Suprapubic skin (tissue), 4 donors: ENCODE measurements at regions not wholly inside any gene's neighbourhood (a gene's known extent, or its start where the extent isn't known, plus 50 kb on each side); places are given as distances from the start of the nearest gene placed in this dataset.

ENCODE experiments used
- DNase-seq, 2 donors: peaks; one replicate each; pipeline ENCODE4 v3.0.0-alpha.2; 2019; ENCODE audit warnings: low spot score in 2 of 2
- H3K27ac ChIP-seq: fragments of 200-600 bp; sonication (generic); one replicate; pipeline ENCODE4 v1.5.1; 2019
- H3K27me3 ChIP-seq: fragments of 200-600 bp; sonication (generic); one replicate; pipeline ENCODE4 v1.5.1; 2019
- H3K36me3 ChIP-seq: fragments of 200-600 bp; sonication (generic); one replicate; pipeline ENCODE4 v1.5.1; 2019
- H3K4me1 ChIP-seq: fragments of 200-600 bp; sonication (generic); one replicate; pipeline ENCODE4 v1.5.1; 2019
- H3K4me3 ChIP-seq: fragments of 200-600 bp; sonication (generic); one replicate; pipeline ENCODE4 v1.5.1; 2019; ENCODE audit warnings: mild to moderate bottlenecking
- H3K9me3 ChIP-seq: fragments of 200-600 bp; sonication (generic); one replicate; pipeline ENCODE4 v1.5.1; 2019
- EP300 ChIP-seq: sonication (generic); formaldehyde crosslinking; IDR thresholded peaks from one replicate; pipeline ENCODE4 v1.6.1; 2017; ENCODE audit warnings: antibody characterized with exemption
- POLR2A ChIP-seq, 2 donors: fragments of 450-650 bp; IDR thresholded peaks; one replicate each; pipeline ENCODE4 v1.6.1; 2017; ENCODE audit warnings: antibody characterized with exemption in 2 of 2, mild to moderate bottlenecking in 2 of 2, moderate library complexity in 2 of 2
- POLR2AphosphoS5 ChIP-seq, 3 donors: sonication (generic); formaldehyde crosslinking; IDR thresholded peaks; one replicate each; pipeline ENCODE4 v1.6.1; 2017; ENCODE audit warnings: antibody characterized with exemption in 3 of 3
- WGBS: methylation state at CpG from one replicate; pipeline ENCODE4 v1.1.5; 2018; 5-methylcytosine and 5-hydroxymethylcytosine counted together
- TF ChIP-seq, protein P1 (sequence below), 2 donors: fragments of 200-600 bp in 1 of 2; fragments of 450-650 bp in 1 of 2; sonication (generic) in 1 of 2; IDR thresholded peaks; one replicate each; pipeline ENCODE4 v1.5.1; 2016 to 2019; ENCODE audit warnings: antibody characterized with exemption in 2 of 2, mild to moderate bottlenecking in 1 of 2, moderate library complexity in 1 of 2

DNA sequence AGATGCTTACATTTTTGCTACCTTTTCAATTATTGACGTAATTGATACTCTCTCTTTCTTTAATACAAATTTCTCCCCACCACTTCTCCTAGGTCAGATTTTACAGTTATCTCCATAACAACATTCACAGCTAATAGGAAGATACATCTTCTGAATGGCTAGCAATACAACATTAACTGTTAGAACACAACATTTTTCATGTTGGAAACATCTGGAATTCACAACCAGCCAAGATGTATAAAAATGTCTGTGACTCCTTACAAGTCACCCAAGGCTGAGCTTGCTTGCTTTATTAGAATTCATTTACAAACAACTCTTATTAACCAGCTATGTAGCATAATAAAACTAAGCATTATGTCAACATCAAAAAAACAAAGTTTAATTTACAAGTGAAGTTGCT is 81.0 kb upstream of the ROBO2 start:
- no peak overlapping the region for H3K27ac ChIP-seq
- no peak overlapping the region for H3K4me3 ChIP-seq
- no peaks in the 10 kb centered on the region for H3K27me3 ChIP-seq
- 78% methylated on average over 1 of the region's 1 CpG for WGBS
- no peaks in the 10 kb centered on the region for H3K4me1 ChIP-seq
- TF ChIP-seq POLR2AphosphoS5 (IDR thresholded peaks at IDR 0.05) (no peak), EP300 (no peak), POLR2A (IDR thresholded peaks at IDR 0.05) (no peak)
- TF ChIP-seq, protein P1, sequence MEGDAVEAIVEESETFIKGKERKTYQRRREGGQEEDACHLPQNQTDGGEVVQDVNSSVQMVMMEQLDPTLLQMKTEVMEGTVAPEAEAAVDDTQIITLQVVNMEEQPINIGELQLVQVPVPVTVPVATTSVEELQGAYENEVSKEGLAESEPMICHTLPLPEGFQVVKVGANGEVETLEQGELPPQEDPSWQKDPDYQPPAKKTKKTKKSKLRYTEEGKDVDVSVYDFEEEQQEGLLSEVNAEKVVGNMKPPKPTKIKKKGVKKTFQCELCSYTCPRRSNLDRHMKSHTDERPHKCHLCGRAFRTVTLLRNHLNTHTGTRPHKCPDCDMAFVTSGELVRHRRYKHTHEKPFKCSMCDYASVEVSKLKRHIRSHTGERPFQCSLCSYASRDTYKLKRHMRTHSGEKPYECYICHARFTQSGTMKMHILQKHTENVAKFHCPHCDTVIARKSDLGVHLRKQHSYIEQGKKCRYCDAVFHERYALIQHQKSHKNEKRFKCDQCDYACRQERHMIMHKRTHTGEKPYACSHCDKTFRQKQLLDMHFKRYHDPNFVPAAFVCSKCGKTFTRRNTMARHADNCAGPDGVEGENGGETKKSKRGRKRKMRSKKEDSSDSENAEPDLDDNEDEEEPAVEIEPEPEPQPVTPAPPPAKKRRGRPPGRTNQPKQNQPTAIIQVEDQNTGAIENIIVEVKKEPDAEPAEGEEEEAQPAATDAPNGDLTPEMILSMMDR (IDR thresholded peaks at IDR 0.05), result no peak
- H3K36me3 ChIP-seq, result no peaks in the 10 kb centered on the region
- DNase-seq, result no peak
- H3K9me3 ChIP-seq, result no peaks in the 10 kb centered on the region

DNA sequence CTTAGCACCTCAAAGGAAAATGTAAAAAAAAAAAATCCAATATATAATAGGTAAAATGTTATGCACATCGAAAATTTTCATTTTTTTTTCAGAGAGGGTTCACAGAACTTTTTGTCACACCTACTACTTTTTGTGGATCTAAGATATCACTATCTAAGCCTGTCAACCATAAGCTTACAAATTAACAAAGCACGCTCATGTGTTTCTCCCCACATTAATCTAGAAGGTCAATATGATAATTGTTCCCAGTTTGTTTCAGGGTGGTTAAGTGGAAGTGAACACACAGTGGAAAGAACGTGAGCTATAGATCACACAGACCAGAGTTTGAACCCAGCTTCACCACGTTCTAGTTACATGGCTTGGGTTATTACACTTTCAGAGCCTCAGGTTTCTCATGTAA is 78.6 kb upstream of the ROBO2 start:
- no peaks in the 10 kb centered on the region for H3K4me1 ChIP-seq
- WGBS, result 83% methylated on average over 4 of the region's 4 CpGs
- no peak for DNase-seq
- H3K4me3 ChIP-seq, result no peak overlapping the region
- no peaks in the 10 kb centered on the region for H3K9me3 ChIP-seq
- no peak overlapping the region for H3K27ac ChIP-seq
- TF ChIP-seq POLR2A (IDR thresholded peaks at IDR 0.05) (no peak), EP300 (no peak), POLR2AphosphoS5 (IDR thresholded peaks at IDR 0.05) (no peak)
- TF ChIP-seq, protein P1 (IDR thresholded peaks at IDR 0.05), result no peak
- no peaks in the 10 kb centered on the region for H3K36me3 ChIP-seq
- no peaks in the 10 kb centered on the region for H3K27me3 ChIP-seq

DNA sequence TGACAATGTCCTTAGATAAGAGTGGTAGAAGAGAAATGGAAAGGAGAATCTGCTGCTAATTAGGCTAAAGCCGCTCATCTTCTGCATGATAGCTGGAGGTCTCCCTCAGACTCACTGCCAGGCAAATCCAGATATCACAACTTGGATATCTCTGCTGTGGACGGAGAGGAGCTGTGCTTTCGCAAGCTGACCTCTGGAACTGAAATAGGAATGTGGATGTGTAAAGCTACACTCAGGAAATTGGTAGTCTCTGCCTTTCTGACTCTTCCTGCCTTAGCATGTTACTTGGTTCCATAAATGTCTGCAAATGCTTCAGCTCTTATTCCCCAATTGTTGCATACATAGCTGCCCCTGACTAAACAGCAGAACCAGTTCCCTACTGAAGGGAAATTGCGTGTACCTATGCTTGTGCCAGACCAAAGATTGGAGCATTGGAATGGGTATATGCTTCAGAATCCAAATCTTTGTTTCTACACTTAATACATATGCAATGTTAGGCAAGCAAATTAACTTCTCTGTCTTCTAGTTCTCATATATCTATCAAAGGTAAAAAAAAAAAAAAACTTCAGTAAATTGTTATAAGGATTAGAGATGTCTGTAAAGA is 74.7 kb upstream of the ROBO2 start:
- 73% methylated on average over 4 of the region's 4 CpGs for WGBS
- Histone ChIP-seq H3K4me1 (no peaks in the 10 kb centered on the region), H3K27ac (no peak overlapping the region), H3K4me3 (no peak overlapping the region), H3K9me3 (no peaks in the 10 kb centered on the region), H3K27me3 (no peaks in the 10 kb centered on the region), H3K36me3 (no peaks in the 10 kb centered on the region)
- no peak for DNase-seq
- TF ChIP-seq, protein P1 (IDR thresholded peaks at IDR 0.05), result no peak
- TF ChIP-seq POLR2AphosphoS5 (IDR thresholded peaks at IDR 0.05) (no peak), POLR2A (IDR thresholded peaks at IDR 0.05) (no peak), EP300 (no peak)

DNA sequence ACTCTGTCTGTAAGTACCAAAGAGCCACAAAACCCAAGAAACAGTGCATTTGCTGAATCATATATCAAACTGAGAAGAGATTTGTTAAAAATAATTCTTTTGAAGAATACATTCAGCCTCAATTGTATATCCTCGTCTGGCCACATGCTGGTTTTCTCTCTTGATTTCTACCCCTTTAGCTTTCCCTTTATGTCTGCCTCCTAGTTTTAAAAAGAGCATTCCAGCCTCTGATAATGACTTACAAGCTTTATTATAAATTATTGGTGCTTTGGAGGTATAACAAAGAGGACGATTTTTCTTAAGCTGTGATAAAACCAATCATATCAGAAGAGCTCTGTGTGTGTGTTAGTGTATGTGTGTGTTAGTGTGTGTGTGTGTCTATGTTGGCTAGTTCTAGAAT is 70.4 kb upstream of the ROBO2 start:
- H3K36me3 ChIP-seq, result no peaks in the 10 kb centered on the region
- WGBS, result 66% methylated on average over 2 of the region's 2 CpGs
- H3K27me3 ChIP-seq, result no peaks in the 10 kb centered on the region
- no peaks in the 10 kb centered on the region for H3K4me1 ChIP-seq
- H3K27ac ChIP-seq, result no peak overlapping the region
- no peak for TF ChIP-seq EP300
- TF ChIP-seq POLR2AphosphoS5 (IDR thresholded peaks at IDR 0.05), result no peak
- TF ChIP-seq, protein P1 (IDR thresholded peaks at IDR 0.05), result no peak
- TF ChIP-seq POLR2A (IDR thresholded peaks at IDR 0.05), result no peak
- no peaks in the 10 kb centered on the region for H3K9me3 ChIP-seq
- no peak for DNase-seq
- H3K4me3 ChIP-seq, result no peak overlapping the region

DNA sequence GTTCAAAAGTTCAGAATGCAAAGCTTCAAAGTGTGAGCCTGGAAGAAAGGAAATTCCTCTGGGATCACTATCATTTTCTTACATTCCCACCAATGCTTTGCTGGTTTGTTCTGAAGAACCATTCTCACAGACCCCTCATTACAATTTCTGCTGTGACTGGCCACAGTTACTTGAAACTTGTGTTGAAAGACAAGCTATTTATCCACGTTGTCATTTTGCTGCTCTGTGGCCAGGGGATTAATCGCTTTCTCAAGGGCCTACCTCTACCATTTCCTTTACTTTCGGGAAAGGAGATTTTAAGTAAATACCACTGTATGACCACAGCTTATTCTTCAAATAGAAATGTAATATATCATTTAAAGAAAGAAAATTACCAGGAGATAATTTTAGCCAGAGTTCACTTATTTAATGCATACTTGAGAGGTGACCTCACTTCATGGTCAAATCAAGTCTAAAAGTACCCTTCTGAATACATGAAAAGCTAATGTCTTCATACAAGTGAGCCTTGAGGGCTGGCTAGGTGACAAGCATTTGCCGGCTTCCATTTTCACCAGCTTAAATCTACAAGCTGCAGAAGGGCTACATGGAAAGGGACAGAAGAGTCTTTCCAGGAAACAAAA is 69.8 kb upstream of the ROBO2 start:
- H3K4me1 ChIP-seq, result no peaks in the 10 kb centered on the region
- H3K9me3 ChIP-seq, result no peaks in the 10 kb centered on the region
- TF ChIP-seq POLR2AphosphoS5 (IDR thresholded peaks at IDR 0.05) (no peak), POLR2A (IDR thresholded peaks at IDR 0.05) (no peak), EP300 (no peak)
- TF ChIP-seq, protein P1 (IDR thresholded peaks at IDR 0.05), result no peak
- H3K4me3 ChIP-seq, result no peak overlapping the region
- no peaks in the 10 kb centered on the region for H3K27me3 ChIP-seq
- WGBS, result 81% methylated on average over 4 of the region's 4 CpGs
- no peak for DNase-seq
- no peaks in the 10 kb centered on the region for H3K36me3 ChIP-seq
- no peak overlapping the region for H3K27ac ChIP-seq
